Astrocyte of the spinal cord (primary cell): ENCODE measurements at regions not wholly inside any gene's neighbourhood (a gene's known extent, or its start where the extent isn't known, plus 50 kb on each side); places are given as distances from the start of the nearest gene placed in this dataset.

Experiments used
- DNase-seq: peaks from one replicate; pipeline ENCODE4 v3.0.0; 2011; ENCODE audit warnings: low read depth, low spot score
- H3K4me3 ChIP-seq: 2 replicates; pipeline ENCODE4 v1.5.1; 2011; ENCODE audit warnings: low read depth, mild to moderate bottlenecking, low read length, moderate library complexity
- in situ Hi-C: cut with HindIII; loops from 2 replicates; pipeline ENCODE4 v1.10.0; 2017; ENCODE audit warnings: low sequenced_read_pairs
- TF ChIP-seq, protein P1 (sequence below): IDR thresholded peaks from 2 replicates; pipeline ENCODE4 v1.5.1; 2012; ENCODE audit warnings: low read depth, mild to moderate bottlenecking, low read length, inconsistent platforms

DNA sequence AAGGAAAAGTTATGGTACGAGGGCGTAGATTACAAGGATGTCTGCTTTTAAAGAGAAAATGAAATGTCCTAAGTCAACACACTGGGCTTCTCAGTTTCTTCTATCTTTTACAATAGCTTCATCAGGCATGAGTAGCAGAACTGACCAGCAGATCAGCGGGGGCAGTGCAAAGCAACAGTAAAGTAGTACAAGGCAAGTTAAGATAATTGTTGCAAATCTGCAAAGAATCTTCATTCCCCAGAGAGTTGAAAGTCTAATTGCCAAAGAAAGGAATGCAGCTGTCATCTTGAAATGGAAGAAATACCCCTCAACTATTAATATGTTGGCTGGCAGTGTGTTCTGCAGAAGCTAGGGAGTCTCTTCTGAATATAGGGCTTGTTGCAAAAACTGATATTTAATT is 60.2 kb upstream of the SLC39A10 start:
- H3K4me3 ChIP-seq: no peak overlapping the region
- TF ChIP-seq, protein P1, sequence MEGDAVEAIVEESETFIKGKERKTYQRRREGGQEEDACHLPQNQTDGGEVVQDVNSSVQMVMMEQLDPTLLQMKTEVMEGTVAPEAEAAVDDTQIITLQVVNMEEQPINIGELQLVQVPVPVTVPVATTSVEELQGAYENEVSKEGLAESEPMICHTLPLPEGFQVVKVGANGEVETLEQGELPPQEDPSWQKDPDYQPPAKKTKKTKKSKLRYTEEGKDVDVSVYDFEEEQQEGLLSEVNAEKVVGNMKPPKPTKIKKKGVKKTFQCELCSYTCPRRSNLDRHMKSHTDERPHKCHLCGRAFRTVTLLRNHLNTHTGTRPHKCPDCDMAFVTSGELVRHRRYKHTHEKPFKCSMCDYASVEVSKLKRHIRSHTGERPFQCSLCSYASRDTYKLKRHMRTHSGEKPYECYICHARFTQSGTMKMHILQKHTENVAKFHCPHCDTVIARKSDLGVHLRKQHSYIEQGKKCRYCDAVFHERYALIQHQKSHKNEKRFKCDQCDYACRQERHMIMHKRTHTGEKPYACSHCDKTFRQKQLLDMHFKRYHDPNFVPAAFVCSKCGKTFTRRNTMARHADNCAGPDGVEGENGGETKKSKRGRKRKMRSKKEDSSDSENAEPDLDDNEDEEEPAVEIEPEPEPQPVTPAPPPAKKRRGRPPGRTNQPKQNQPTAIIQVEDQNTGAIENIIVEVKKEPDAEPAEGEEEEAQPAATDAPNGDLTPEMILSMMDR: no peak
- in situ Hi-C loops: no loop called here
- no peak for DNase-seq

DNA sequence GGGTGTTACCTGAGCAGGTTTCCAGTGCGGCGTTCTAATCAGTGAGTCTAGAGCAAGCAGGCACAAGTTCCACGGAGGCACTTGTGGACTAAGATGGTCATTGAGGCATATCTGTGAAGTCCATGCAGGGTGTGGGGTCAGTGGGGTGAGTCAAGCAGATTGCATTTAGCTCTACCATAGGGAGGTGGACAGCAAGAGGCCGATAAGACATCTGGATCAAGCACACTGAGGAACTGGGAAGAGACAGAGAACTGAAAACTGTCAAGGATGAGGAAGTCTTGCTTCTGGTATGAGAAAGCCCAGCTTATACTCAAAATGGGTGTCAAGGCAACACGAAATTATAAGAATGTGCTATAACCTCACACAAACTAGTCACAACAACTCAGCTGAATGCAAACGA is 61.2 kb upstream of the SLC39A10 start:
- H3K4me3 ChIP-seq: no peak overlapping the region
- in situ Hi-C loops: no loop called here
- TF ChIP-seq, protein P1: no peak
- DNase-seq: no peak

DNA sequence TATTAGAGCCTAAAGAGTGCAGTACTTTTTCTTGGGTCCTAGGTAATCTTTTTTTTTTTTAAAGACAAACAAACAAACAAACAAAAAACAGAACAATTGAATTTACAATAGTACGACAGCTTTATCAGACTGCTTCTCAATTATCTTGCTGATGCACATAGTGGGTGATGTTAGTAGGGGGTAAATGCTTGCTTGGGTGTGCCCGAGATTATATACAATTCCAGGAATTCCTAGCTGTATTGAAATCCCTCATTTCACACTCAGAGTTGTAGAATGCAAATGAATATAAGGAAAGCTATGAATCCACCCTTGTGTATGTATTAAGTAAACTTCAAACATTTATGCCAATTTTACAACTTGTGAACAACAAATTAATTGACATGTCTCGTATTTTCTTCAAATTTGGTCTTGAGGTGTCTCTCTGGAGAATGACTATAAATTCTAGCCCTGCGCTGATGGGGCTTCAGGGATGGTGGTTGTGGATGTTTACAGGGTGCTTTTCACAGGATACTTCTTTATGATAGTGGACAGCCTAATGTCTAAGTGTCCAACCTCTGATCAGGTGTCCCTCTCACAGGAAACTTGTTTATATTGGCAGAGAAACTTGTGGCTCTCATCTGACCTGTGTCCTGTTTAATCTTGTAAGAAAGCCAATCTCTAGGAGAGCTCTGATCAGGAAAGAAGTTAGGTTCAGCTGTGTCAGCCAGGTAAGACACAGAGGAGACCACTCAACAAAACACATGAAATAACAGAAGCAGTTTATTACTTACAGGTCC is 61.9 kb upstream of the SLC39A10 start:
- no peak for DNase-seq
- TF ChIP-seq, protein P1: no peak
- no peak overlapping the region for H3K4me3 ChIP-seq
- in situ Hi-C loops: no loop called here

DNA sequence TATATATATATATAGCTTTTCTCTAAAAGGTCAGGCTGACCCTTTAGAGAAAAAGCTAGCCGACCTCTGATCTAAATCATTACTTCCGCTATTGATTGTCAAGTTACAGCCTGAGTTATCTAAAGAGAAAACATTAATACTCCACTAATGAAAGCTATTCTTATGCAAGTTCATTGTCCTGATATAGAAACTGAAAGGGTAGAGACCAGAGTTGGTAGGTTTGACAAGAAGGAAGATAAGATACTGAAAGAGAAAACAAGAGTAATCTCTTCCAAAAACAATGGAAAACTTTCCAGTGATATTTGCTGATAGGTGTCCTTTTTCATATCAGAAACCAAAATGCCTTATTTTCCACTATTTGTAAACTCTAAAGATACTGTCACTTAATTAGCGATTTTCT is 62.8 kb upstream of the SLC39A10 start:
- DNase-seq: no peak
- no peak overlapping the region for H3K4me3 ChIP-seq
- TF ChIP-seq, protein P1: no peak
- in situ Hi-C loops: no loop called here

DNA sequence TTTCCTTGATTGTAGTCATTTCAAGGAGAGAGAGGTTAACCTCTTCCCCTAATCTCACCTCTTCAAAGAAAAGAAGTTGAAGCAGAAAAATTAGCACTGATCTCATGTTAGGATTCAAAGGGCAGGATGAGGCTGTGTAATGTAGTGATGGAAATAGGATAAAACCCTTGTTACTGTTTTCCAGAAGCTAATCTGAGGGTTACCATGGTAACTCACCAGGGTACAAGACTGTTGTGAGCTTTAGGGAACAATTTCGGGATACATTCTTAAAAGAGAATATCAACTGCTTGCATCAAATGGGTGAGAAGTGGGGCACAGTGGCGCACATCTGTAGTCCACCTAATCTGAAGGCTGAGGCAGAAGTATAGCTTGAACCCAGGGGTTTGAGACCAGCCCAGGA is 64.9 kb upstream of the SLC39A10 start:
- DNase-seq: no peak
- TF ChIP-seq, protein P1: no peak
- no peak overlapping the region for H3K4me3 ChIP-seq
- in situ Hi-C loops: no loop called here

DNA sequence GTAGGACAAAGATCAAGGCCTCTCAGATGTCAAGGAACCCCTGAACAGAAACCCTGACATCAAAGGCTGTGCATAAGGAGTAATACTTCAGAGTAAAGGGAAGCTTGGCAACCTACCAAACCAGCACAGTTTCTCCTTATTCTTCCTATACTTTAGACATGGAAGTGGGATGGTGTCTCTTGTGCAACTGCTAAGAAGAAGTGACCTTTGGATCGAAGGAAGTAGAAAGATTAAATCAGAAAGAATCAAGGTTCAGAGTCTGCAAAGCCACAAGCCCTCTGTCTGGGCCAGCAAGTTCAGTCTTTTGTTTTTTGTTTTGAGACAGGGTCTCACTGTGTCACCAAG is 66.2 kb upstream of the SLC39A10 start:
- in situ Hi-C loops: no loop called here
- no peak overlapping the region for H3K4me3 ChIP-seq
- DNase-seq: no peak
- TF ChIP-seq, protein P1: no peak
